GM23248 (cell line): ENCODE measurements at regions not wholly inside any gene's neighbourhood (a gene's known extent, or its start where the extent isn't known, plus 50 kb on each side); places are given as distances from the start of the nearest gene placed in this dataset.

ENCODE experiments used
- EZH2 ChIP-seq: fragments of 200-600 bp; sonication (generic); IDR thresholded peaks from 2 replicates; pipeline ENCODE4 v1.6.1; 2018; ENCODE audit warnings: antibody characterized with exemption, mild to moderate bottlenecking; ENCODE audit not compliant: insufficient read depth, poor library complexity, severe bottlenecking
- EZH2phosphoT487 ChIP-seq: fragments of 200-600 bp; sonication (generic); IDR thresholded peaks from 2 replicates; pipeline ENCODE4 v1.6.1; 2018; ENCODE audit warnings: antibody characterized with exemption, moderate library complexity, mild to moderate bottlenecking, low read depth; ENCODE audit not compliant: insufficient read depth

DNA sequence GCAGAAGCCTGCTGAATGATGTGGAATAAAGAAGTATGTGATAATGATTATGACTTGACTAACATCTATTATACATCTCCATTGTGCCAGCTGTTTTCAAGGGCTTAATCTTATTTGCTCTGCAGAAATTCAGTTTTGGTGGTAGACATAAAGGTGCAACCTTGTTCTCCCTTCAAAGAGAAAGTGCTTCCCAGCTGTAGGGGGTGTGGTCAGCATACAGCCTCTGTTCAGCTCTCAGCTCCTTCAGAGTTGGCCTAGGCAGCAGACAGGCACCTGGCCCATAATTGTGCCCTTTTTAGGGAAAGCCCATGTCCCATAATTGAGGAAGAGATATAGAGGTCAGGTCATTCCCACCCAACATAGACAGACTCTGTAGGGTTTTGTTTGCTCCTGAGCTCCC lies 104.3 kb upstream of the EOMES start:
- TF ChIP-seq EZH2 (no peak), EZH2phosphoT487 (no peak)
